ENCODE measurements at regions not wholly inside any gene's neighbourhood (a gene's known extent, or its start where the extent isn't known, plus 50 kb on each side); places are given as distances from the start of the nearest gene placed in this dataset.
A peak's percentile ranks its signal among the peaks of the same experiment; 100 is the strongest.
"Not testable (repeated sequence)": the region's sequence is repeated elsewhere in the genome, so short reads cannot be mapped to it uniquely, and the experiment has no call there.

DNA sequence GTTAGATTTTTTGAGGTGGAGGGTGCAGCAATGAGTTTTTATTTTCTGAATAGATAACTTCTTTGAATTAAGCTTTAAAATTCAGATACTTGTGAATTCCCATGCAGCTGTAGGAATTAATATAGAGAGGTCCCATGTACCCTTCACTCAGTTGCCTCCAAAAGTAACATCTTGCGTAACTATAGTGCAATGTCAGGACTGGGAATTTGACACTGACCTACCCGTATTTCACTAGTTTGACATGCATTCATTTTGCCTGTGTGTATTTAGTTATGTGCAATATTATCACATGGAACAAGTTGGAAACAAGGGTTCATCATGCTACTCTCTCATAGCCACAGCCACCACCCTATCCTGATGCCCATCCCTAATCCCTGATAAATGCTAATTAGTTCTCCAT, 147.1 kb upstream of the IGFBP3 start:
- intact Hi-C loops (cut with micrococcal nuclease) = no loop called here
- DNase-seq = no peak
- ATAC-seq = no peak

DNA sequence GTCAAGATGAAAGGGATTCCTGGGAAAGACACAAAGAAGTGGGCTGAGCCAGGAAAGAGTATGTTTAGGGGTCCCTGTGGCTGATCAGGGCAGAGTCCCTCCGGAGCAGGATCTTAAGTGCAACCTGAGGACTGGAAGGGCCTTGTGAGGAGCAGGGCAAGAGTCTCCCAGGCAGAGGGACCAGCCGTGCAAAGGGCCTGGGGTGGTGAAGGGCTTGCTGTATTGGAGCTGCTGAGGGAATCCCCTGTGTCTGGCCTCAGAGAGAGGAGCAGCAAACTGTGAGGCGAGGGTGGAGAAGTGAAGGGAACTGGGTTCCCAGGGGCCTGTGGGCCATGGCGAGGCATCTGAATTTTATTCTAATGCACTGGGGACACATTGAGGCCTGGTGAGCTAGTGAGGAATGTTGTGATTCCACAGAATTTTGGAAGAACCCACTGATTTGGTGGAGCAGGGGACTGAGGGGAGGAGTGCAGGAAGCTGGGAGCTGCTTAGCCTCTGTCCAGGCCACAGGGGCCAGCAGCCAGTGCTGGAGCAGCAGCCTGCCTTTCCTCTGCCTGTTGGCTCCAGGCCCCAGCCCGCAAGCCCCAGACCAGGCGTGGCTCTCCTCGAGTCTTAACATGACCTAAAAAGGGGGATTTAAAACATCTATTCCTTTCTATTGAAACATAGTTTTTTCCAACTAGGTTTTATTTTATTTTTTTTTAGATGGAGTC, 138.4 kb upstream of the IGFBP3 start:
- intact Hi-C loops (cut with micrococcal nuclease) = no loop called here
- peak; percentile 88 for ATAC-seq
- peak; percentile 66 for DNase-seq

DNA sequence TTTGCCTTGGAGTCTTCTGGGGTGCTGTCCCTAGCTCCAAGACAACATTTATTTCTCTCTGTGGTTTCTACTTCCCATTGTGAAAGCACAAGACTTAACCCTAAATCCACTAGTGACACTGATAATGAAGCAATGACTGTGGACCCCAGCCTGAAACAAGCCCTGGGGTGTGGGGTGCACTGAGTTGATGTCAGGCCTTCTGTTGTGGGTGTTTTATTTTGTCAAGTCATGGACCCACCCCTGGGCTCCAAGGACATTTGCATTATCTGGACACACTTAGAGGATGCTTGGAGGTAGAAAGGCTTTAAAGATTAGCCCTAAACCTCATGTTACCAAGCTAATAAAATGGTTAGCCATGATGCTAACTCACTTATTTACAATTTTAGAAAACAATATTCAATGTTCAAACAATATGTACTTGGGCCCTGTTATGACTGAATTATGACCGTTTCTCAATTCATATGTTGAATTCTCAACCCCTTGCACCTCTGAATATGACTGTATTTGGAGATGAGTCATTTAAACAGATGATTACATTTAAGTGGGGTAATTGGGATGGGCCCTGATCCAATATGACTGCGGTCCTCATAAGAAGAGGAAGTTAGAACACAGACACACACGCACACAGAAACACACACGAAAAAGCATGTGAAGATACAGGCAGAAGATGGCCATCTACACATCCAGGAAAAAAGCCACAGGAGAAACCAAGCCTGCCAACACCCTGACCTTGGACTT, 137.2 kb upstream of the IGFBP3 start:
- DNase-seq = no peak
- no peak for ATAC-seq
- intact Hi-C loops (cut with micrococcal nuclease) = no loop called here

DNA sequence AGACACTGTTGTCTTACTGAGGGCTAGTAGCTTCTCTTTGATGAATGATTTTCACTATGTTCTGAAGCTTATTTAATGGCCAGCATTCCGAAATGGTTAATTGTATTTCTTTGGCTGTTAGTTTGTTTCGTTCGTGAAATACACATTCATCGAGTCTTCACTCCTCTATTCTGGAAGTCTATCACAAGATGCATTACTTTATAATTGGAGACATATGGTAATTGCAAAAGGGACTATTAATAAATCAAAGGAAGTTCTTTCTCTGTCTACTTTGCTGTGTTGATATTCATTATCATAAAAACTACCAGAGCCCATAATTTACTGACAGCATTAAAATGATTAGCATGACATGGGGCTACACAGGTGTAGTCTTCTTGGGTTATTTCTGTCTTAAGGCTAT, 133.8 kb upstream of the IGFBP3 start:
- intact Hi-C loops (cut with micrococcal nuclease) = no loop called here
- DNase-seq (no peak), ATAC-seq (no peak)

DNA sequence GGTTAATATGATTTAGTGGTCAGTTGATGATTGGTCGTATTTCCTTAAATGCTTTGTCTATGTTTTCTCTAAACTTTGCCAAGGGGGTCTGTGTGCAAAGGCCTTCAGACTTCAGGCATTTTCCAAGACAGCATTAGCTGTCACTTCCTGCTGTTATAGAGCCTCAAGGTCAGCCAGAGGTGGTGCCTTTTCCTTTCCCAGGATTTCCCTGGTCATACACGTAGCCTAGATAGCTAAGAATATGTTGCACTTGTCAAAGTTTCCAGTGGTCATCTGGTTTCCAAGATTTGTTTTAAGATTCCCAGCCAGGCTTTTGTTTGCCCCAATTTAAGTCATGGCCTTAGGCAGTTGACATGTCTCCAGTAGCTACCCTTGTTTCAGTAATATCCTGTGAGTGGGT, 133.2 kb upstream of the IGFBP3 start:
- no peak for DNase-seq
- peak; percentile 76 for ATAC-seq
- intact Hi-C loops (cut with micrococcal nuclease) = no loop called here

DNA sequence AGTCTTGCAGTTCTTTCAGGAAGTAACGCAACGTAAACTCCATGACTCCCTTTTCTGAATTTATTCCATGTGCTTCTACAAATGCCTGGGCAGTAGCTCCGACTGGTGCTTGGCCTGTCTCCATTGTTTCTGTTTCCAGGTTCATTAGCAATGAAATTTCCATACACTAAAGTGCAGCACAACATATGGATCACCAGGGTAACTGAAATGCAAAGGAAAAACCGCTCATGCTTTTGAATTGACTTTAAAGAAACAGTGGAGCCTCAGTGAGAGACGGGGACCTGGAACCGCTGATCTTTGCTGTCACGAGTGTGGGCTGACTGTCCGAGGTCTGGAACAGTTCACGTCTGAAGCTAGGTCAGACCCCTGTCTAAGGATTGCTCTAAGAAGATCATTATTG, 126.5 kb upstream of the IGFBP3 start:
- no peak for ATAC-seq
- intact Hi-C loops (cut with micrococcal nuclease) = no loop called here
- no peak for DNase-seq

DNA sequence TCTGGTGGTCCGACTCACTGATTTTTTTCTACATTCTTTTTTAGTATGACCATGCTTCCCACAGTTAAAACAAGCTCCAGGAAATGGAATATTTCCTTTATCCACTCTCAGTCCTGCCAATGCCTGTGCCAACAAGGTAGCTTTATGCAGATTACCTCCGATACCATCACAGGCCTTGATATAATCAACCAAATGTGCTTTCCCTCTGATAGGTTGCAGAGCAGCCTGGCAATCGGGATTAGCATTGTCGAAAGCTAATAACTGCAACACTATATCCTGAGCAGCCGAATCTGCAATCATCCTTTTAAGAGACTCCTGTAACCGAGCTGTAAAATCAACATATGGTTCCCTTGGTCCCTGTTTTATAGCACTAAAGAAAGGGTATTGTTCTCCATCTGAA, 122.3 kb upstream of the IGFBP3 start:
- ATAC-seq; DNase-seq; intact Hi-C loops (cut with micrococcal nuclease): not testable (repeated sequence)

DNA sequence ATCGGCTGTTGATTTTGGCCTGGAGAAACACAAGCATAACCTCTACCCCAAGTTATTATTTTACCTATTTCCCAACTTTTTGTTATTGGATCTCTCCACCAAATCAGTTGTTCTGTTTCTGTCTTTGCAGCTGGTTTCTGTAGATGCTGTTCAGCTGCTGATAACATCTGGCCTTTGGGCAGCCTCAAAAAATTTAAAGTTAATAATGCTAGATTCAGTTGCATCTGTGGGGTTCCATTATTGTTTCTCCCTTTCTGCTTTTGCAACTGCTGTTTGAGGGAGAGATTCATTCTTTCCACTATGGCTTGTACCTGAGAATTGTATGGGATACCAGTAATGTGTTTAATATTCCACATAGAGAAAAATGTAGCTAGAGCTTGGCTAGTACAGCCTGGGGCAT, 118.7 kb upstream of the IGFBP3 start:
- DNase-seq; ATAC-seq; intact Hi-C loops (cut with micrococcal nuclease): not testable (repeated sequence)

DNA sequence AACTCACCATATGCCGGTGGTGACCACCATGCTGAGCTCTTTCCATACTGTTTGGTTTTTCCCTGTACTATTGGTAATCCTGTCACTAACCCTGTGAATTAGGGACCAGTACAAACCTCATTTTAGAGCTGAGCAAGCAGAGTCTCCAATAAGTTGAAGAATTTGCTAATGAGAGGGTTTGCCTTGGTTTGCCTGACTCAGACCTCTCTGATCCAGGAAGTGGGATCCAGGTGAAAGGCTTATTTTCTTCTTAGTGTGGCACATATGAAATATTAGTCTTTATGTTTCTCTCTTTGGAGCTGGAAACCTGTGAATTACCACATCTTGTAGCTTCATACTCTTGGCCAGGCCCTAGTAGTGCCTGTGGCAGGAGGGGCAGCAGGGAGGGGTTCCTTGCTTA, 114.1 kb upstream of the IGFBP3 start:
- ATAC-seq (no peak), DNase-seq (no peak)
- intact Hi-C loops (cut with micrococcal nuclease) = no loop called here

DNA sequence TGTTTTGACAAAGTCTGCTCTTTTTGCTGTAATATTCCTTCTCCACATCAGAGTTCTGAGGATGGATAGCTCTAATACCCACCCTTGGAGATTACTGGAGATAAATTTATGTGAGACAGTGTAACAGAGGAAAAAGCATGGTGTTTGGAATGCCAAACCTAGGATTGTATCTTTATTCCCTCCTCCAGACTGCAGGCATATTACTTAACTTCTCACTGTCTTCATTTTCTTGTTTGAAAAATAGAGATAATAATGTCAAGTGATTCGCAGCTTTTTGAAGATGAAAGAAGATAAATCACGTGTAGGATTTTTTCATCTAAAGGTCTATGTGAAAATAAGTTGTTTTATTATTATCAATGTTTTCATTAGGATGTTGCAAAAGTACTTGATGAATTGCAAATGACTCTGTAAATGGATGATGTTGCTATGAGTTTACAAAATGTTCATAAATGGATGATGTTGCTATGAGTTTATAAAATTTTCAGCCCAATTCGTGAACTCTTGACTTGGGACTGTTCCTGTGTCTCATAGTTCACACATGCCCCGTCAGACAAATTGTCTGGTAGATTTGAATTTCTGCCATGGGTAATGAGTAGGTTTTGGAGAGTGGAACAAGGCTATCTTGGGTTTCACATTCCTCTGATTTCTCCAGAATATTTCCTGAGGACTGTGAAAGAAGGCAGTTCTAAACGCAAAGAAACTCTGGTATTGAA, 113.1 kb upstream of the IGFBP3 start:
- intact Hi-C loops (cut with micrococcal nuclease) = no loop called here
- ATAC-seq = peak; percentile 40
- no peak for DNase-seq

DNA sequence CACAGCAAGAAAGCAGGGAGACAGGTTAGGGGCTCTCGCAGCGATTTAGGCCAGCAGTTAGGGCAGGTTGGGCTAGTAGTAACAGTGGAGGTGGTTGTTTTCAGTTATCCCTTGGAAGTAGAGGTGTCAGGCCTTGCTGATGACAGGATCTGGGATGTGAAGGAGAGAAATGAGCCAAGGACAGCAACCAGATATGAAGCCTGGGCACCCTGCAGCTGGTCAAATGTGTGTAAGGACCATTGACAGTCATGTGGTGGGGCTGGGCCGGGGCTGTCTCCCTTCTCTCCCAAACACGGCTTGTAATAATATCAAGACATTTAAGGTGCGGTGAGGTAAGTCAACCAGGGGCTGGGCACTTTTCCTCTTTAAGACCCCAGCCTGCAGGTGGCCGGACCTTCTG, 112.5 kb upstream of the IGFBP3 start:
- intact Hi-C loops (cut with micrococcal nuclease) = no loop called here
- peak; percentile 97 for ATAC-seq
- DNase-seq = peak; percentile 46

DNA sequence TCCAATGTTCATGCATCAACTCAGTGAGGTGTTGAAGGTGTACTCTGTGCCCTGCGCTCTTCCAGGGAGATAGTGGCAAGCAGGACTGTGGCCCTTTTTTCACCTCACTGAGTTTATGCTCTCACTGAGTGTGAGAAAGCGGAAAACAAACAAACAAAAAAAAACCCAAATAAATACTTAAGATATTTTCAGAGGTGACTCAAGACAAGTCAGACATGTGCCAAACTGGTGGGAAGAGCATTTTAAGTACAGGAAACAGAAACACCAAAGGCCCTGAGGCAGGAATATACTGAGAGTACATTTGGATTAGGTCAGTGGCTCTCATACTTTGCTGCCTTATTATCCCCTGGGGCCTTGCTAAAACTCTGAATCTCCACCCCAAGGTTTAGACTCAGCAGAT, 111.9 kb upstream of the IGFBP3 start:
- no peak for DNase-seq
- intact Hi-C loops (cut with micrococcal nuclease) = no loop called here
- ATAC-seq = no peak

DNA sequence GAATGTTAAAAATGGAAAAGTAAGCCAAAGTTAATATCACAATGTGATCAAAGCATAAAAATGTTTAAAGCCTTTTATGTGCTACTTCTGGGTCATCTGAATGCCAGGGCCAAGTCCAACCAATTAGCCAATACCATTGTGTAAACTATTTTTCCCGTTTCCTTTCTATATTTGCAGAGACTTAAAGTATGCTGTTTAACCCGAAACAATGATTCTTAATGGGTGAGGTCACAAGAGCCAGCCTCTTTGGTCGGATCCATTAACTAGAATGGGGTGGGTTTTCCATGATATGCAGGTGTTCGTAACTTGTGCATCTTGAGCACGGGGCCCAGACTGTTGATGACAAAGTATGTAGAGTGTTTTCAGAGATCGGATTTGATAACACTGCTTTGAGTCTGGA, 111.3 kb upstream of the IGFBP3 start:
- DNase-seq (no peak), ATAC-seq (no peak)
- intact Hi-C loops (cut with micrococcal nuclease) = no loop called here

DNA sequence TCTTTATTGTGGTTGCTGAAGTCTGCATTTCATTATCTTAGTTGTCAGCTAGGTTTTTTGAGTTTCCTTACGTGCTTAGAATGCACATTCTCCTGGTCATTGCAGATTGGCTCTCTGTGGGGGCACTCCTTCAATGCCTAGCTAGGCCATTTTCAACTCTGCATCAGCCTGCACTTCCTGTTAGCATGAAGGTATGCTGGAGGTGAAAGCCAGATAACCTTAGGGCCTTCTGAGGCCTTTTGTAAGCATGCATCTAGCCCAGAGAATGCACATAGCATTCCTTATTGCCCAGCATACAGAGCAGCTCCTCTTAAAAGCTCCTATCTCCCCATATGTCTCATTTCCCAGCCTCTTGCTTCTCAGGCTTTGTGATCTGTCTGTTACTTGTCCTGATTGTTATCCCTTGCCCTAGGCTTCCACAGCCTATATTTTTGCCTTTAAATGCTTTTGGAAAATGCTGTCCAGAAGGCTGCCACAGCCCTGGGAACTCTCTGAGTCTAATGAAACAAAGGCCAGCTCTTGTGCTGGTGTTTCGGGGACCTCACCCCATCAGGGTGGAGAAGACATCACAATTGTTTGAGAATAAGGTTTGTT, 108.1 kb upstream of the IGFBP3 start:
- intact Hi-C loops (cut with micrococcal nuclease) = no loop called here
- ATAC-seq = no peak
- no peak for DNase-seq

DNA sequence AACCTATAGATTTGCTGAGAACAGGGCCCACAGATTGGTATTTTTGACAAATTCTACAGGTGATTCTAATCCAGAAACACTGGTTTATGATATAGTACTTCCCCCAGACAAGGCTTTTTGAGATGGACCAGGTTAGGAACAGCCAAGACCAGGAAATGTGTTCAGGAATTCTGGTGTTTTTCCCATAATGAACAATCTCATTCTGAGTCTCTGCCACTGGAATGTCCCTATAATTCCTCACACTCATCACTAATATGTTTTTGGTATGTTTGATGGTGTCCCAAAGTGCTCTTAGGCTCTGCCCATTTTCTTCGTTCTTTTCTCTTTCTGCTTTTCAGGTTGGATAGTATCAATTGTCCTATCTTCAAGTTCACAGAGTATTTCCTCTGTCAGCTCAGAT, 107.2 kb upstream of the IGFBP3 start:
- intact Hi-C loops (cut with micrococcal nuclease) = no loop called here
- ATAC-seq = no peak

DNA sequence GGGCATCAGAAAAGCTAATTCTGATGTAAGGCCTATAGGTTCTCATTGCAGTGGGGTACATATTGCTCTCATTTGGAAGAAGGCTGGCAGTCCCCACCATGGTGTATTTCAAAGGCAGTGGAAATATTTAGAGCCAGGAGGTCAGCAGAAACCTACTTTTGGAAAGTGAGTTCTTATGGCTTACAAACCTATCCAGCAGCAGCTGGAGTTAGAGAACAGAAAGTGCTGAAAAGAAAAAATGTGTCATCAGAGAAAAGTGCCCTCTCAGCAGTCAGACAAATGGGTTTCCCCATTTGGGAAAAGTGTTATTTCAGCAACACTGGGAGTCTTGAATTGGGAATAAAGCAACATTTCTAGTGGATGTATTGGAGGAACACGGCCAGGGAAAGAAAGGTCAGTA, 105.7 kb upstream of the IGFBP3 start:
- ATAC-seq (peak; percentile 29), DNase-seq (no peak)
- intact Hi-C loops (cut with micrococcal nuclease) = no loop called here

More for the DNA sequence above, 107.2 kb upstream of the IGFBP3 start:
- DNase-seq = no peak

DNA sequence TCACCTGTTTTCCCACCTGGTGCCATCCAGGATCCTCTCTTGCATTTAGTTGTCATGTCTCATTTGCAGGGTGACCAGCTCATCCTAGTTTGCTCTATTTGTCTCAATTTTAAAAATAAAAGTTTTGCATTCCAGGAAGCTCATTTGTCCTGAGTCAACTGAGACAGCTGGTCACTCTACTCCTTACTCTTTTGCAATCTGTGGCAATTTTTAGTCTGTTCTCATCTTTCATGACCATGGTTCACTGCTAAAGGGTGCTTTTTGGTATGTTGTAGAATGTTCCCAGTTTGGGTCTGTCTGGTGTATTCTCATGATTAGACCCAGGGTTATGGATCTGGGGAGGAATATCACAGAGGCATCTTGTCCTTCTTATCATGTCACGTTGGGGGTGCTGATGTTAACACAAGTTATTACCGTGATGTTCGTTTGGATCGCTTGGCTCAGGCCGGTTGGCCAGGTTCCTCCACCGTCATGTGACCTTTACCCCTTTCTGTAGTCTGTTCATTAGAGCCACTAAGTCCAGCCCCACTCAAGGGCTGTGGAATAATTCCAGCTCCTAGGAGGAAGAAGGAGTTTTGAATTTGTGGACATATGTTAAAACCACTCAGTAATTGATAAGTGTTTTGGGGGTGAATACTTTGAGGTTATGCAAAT, 103.3 kb upstream of the IGFBP3 start:
- ATAC-seq = no peak
- no peak for DNase-seq
- intact Hi-C loops (cut with micrococcal nuclease) = no loop called here

DNA sequence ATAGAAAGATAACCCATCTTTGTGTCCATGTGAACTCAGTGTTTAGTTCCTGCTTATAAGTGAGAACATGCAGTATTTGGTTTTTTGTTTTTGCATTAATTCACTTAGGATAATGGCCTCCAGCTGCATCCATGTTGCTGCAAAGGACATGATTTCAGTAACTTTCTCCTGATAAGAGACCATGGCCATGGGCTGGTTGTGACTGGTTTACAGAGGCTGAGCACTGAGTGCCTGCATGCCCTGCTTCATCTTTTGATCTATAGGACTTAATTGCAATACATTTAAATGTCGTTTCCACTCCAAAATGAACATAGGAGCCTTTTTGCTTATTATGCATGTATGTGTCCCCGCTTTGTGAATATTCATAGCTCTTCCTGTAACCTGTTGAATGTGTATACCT, 101.3 kb upstream of the IGFBP3 start:
- intact Hi-C loops (cut with micrococcal nuclease) = no loop called here
- no peak for ATAC-seq
- no peak for DNase-seq

DNA sequence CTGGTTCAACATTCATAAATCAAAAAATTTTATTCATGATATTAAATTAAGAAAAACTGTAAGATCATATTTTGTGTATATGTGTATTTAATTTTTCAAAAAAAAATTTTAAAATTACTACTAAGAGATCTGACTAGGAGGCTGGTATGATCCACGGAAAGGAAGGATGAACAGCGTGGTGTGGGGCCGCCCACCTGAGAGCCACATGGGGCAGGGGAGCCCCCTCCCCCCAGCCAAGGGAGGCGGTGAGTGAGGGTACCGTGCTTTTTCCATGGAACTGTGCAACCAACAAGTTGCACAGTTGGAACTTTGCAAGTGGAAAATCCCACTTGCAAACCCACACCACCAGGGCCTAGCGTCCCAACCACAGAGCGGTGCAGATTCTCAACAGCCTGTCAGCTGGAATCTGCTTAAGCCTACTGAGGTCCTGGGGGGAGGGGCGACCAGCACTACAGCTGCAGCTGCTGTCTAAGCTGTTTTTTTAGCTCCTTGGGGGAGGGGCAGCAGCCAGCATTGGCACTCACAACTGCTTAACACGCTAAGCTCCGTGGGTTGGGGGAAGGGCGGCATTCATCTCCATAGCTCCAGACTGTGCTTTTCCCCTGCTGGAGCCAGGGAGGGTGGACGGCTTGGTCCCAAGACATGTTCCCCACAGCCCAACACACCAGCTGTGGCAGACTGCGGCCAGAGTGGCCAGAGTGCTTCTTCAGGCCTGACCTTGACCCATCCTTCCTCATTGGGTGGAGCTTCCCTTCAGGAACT, 94.2 kb upstream of the IGFBP3 start:
- ATAC-seq = peak; percentile 86
- peak; percentile 78 for DNase-seq
- intact Hi-C loops (cut with micrococcal nuclease) = no loop called here

Measured in left ventricle myocardium superior (tissue), 1 donor.